IMR-90 (cell line): ENCODE measurements at regions not wholly inside any gene's neighbourhood (a gene's known extent, or its start where the extent isn't known, plus 50 kb on each side); places are given as distances from the start of the nearest gene placed in this dataset.
A peak's percentile ranks its signal among the peaks of the same experiment; 100 is the strongest.

Source experiments
- ATAC-seq: fragments of 200-7000 bp; cut with Tn5 transposase; 2 replicates; pipeline ENCODE4 v1.9.1; 2020; ENCODE audit warnings: low read depth, mild to moderate bottlenecking, moderate library complexity
- BruUV-seq: library from RNA; stranded (reverse); fragments of 400-500 nt; replicated peaks from 2 replicates; lab custom pipeline; 2021; lab: Mats Ljungman, UMichigan
- CTCF ChIA-PET: fragments of 300-600 bp; formaldehyde crosslinking; extraction: SDS; loops from one replicate; lab custom pipeline; 2021; ENCODE audit warnings: antibody characterized with exemption; lab: Yijun Ruan, JAX
- POLR2A ChIA-PET: fragments of 300-600 bp; sonication (Branson Sonifier 250); formaldehyde crosslinking; loops from one replicate; lab custom pipeline; 2022; ENCODE audit warnings: antibody characterized with exemption; ENCODE audit not compliant: unreplicated experiment; lab: Charles Lee
- DNase-seq: peaks from one replicate; pipeline ENCODE4 v3.0.0; 2013
- H2AFZ ChIP-seq: replicated peaks from 2 replicates; pipeline ENCODE3; 2013; ENCODE audit warnings: low read length, mild to moderate bottlenecking; ENCODE audit not compliant: poor library complexity
- H2AK5ac ChIP-seq: 2 replicates; pipeline ENCODE4 v1.6.1; 2013; ENCODE audit warnings: low read depth, low read length, inconsistent platforms
- H2AK9ac ChIP-seq: replicated peaks from 2 replicates; pipeline ENCODE3; 2013; ENCODE audit warnings: mild to moderate bottlenecking, low read depth, low read length, moderate library complexity; ENCODE audit not compliant: poor library complexity
- H2BK120ac ChIP-seq: 2 replicates; pipeline ENCODE4 v1.6.1; 2013; ENCODE audit warnings: low read depth, low read length, inconsistent platforms
- H2BK15ac ChIP-seq: 3 replicates; pipeline ENCODE4 v1.6.1; 2013; ENCODE audit warnings: low read depth, low read length, inconsistent platforms
- H2BK20ac ChIP-seq: 2 replicates; pipeline ENCODE4 v1.6.1; 2013; ENCODE audit warnings: low read depth, mild to moderate bottlenecking, inconsistent platforms, low read length, moderate library complexity
- H2BK5ac ChIP-seq: 2 replicates; pipeline ENCODE4 v1.6.1; 2013; ENCODE audit warnings: mild to moderate bottlenecking, low read depth, low read length, inconsistent platforms; ENCODE audit not compliant: poor library complexity, severe bottlenecking
- H3K14ac ChIP-seq: replicated peaks from 2 replicates; pipeline ENCODE4 v1.6.1; 2013; ENCODE audit warnings: low read depth, low read length, inconsistent platforms
- H3K18ac ChIP-seq: 2 replicates; pipeline ENCODE4 v1.6.1; 2013; ENCODE audit warnings: low read depth, low read length, control low read depth
- H3K23ac ChIP-seq: 2 replicates; pipeline ENCODE4 v1.6.1; 2013; ENCODE audit warnings: low read depth, low read length, inconsistent platforms
- H3K27ac ChIP-seq: 2 replicates; pipeline ENCODE4 v1.5.1; 2013; ENCODE audit warnings: mild to moderate bottlenecking, control low read depth, low read length; ENCODE audit not compliant: insufficient read depth
- H3K27me3 ChIP-seq: 2 replicates; pipeline ENCODE4 v1.6.1; 2013; ENCODE audit warnings: low read length; ENCODE audit not compliant: control insufficient read depth, insufficient read depth
- H3K36me3 ChIP-seq: 2 replicates; pipeline ENCODE4 v1.6.1; 2013; ENCODE audit warnings: low read length, mixed read lengths; ENCODE audit not compliant: control insufficient read depth, insufficient read depth
- H3K4ac ChIP-seq: 2 replicates; pipeline ENCODE4 v1.6.1; 2013; ENCODE audit warnings: low read depth, low read length, inconsistent platforms
- H3K4me1 ChIP-seq: 2 replicates; pipeline ENCODE4 v1.6.1; 2013; ENCODE audit warnings: low read length, mixed read lengths; ENCODE audit not compliant: control insufficient read depth, insufficient read depth
- H3K4me2 ChIP-seq: 2 replicates; pipeline ENCODE4 v1.6.1; 2013; ENCODE audit warnings: low read depth, mild to moderate bottlenecking, control low read depth, low read length, moderate library complexity
- H3K4me3 ChIP-seq: 2 replicates; pipeline ENCODE4 v1.5.1; 2013; ENCODE audit warnings: low read depth, mild to moderate bottlenecking, control low read depth, low read length, moderate library complexity; ENCODE audit not compliant: insufficient read depth
- H3K56ac ChIP-seq: 2 replicates; pipeline ENCODE4 v1.6.1; 2013; ENCODE audit warnings: low read length, inconsistent platforms; ENCODE audit not compliant: insufficient read depth; ENCODE audit errors: extremely low read depth
- H3K79me1 ChIP-seq, 2 experiments: 2 replicates each; pipeline ENCODE4 v1.6.1; 2013; ENCODE audit warnings: low read length in 2 of 2, inconsistent platforms in 1 of 2, low read depth in 1 of 2
- H3K9ac ChIP-seq: 2 replicates; pipeline ENCODE4 v1.6.1; 2013; ENCODE audit warnings: low read depth, low read length, control low read depth
- H3K9me1 ChIP-seq: 2 replicates; pipeline ENCODE4 v1.6.1; 2013; ENCODE audit warnings: low read length, inconsistent platforms; ENCODE audit not compliant: insufficient read depth
- H3K9me3 ChIP-seq: 2 replicates; pipeline ENCODE4 v1.6.1; 2013; ENCODE audit warnings: low read length; ENCODE audit not compliant: control insufficient read depth, insufficient read depth
- H4K20me1 ChIP-seq: 2 replicates; pipeline ENCODE4 v1.6.1; 2013; ENCODE audit warnings: low read length, inconsistent platforms; ENCODE audit not compliant: insufficient read depth
- H4K5ac ChIP-seq: 2 replicates; pipeline ENCODE4 v1.6.1; 2013; ENCODE audit warnings: mild to moderate bottlenecking, low read depth, low read length, control low read depth
- H4K8ac ChIP-seq, 2 experiments: 2 replicates each; pipeline ENCODE4 v1.6.1; 2013; ENCODE audit warnings: low read depth in 2 of 2, low read length in 2 of 2, control low read depth in 1 of 2, inconsistent platforms in 1 of 2
- H4K91ac ChIP-seq: 2 replicates; pipeline ENCODE4 v1.6.1; 2013; ENCODE audit warnings: low read depth, low read length, inconsistent platforms; ENCODE audit not compliant: insufficient read depth
- BHLHE40 ChIP-seq: fragments of 150-350 bp; IDR thresholded peaks from 2 replicates; pipeline ENCODE4 v1.6.1; 2016; ENCODE audit warnings: mild to moderate bottlenecking, low read depth, low read length
- CEBPB ChIP-seq: IDR thresholded peaks from 2 replicates; pipeline ENCODE4 v1.6.1; 2012; ENCODE audit warnings: low read depth, low read length, improper control_type of control experiment
- CTCF ChIP-seq: conservative IDR thresholded peaks from 2 replicates; pipeline ENCODE4 v1.5.1; 2012; ENCODE audit warnings: mild to moderate bottlenecking, low read depth, low read length, improper control_type of control experiment
- MAFK ChIP-seq: IDR thresholded peaks from 2 replicates; pipeline ENCODE4 v1.6.1; 2012; ENCODE audit warnings: low read depth, low read length, improper control_type of control experiment
- NFE2L2 ChIP-seq: fragments of 150-350 bp; IDR thresholded peaks from 2 replicates; pipeline ENCODE4 v1.6.1; 2016; ENCODE audit warnings: low read depth, mild to moderate bottlenecking, low read length
- RCOR1 ChIP-seq: IDR thresholded peaks from 2 replicates; pipeline ENCODE4 v1.6.1; 2012; ENCODE audit warnings: mild to moderate bottlenecking, low read length, improper control_type of control experiment; ENCODE audit not compliant: insufficient replicate concordance
- RFX5 ChIP-seq: IDR thresholded peaks from 2 replicates; pipeline ENCODE4 v1.8.0; 2012; ENCODE audit warnings: low read depth, mild to moderate bottlenecking, low read length, moderate library complexity
- SMC3 ChIP-seq: fragments of 150-350 bp; IDR thresholded peaks from 2 replicates; pipeline ENCODE4 v1.6.1; 2016; ENCODE audit warnings: low read depth, mild to moderate bottlenecking, antibody characterized with exemption, low read length, moderate library complexity
- USF2 ChIP-seq: fragments of 150-350 bp; IDR thresholded peaks from 2 replicates; pipeline ENCODE4 v1.6.1; 2017; ENCODE audit warnings: mild to moderate bottlenecking, antibody characterized with exemption, low read length, low read depth
- WGBS, 2 experiments: methylation state at CpG; one replicate each; pipeline versions ENCODE4 v1.1.5 to v1.1.7; 2013; ENCODE audit warnings: missing lambda C conversion rate in 2 of 2; ENCODE audit not compliant: insufficient read length in 1 of 2; ENCODE audit errors: extremely low coverage in 2 of 2; 5-methylcytosine and 5-hydroxymethylcytosine counted together
- dilution Hi-C: fragments of 300-500 bp; cut with HindIII; formaldehyde crosslinking; loops from one replicate; pipeline ENCODE4 v1.14.3; 2018; ENCODE audit warnings: low sequenced_read_pairs; ENCODE audit not compliant: unreplicated experiment
- in situ Hi-C: fragments of 300-500 bp; cut with MboI; formaldehyde crosslinking; loops from 3 replicates; pipeline ENCODE4 v1.14.3; 2019; ENCODE audit warnings: low sequenced_read_pairs, inconsistent platforms, mixed read lengths
- intact Hi-C: fragments of 100-400 bp; cut with micrococcal nuclease; formaldehyde crosslinking; loops from 2 replicates; pipeline ENCODE4 v1.10.0; 2022

- peak overlapping the region; percentile 79 for H4K91ac ChIP-seq
- H3K14ac ChIP-seq, result peak overlapping the region; percentile 92
- WGBS, 2 experiments, result 80% methylated on average over 2 of the region's 3 CpGs; no CpG with 5 or more reads in 1 of the 2 experiments
- H3K23ac ChIP-seq, result peak overlapping the region; percentile 59; the same call in 1 of the 2 replicates
- peak overlapping the region; percentile 73 for H2AFZ ChIP-seq
- peak; percentile 53 for ATAC-seq
- peak overlapping the region; percentile 88 for H2BK120ac ChIP-seq
- H3K9ac ChIP-seq, result no peak overlapping the region
- TF ChIP-seq BHLHE40 (no peak), USF2 (no peak), NFE2L2 (peak; percentile 54; the same call in 1 of the 2 replicates), SMC3 (no peak), CEBPB (no peak), MAFK (peak; percentile 45; the same call in 1 of the 2 replicates), RCOR1 (no peak), RFX5 (no peak), CTCF (no peak)
- H3K56ac ChIP-seq, result no peak overlapping the region
- H3K9me3 ChIP-seq, result no peaks in the 10 kb centered on the region
- H3K4me3 ChIP-seq, result no peak overlapping the region
- no peak overlapping the region for H3K4me2 ChIP-seq
- H3K79me1 ChIP-seq, result no peaks in the 10 kb centered on the region
- intact Hi-C loops (no loop called here), dilution Hi-C loops (no loop called here), in situ Hi-C loops (no loop called here)
- peak overlapping the region; percentile 83; the same call in 1 of the 2 replicates for H2BK20ac ChIP-seq
- H3K27me3 ChIP-seq, result no peaks in the 10 kb centered on the region
- peak overlapping the region; percentile 54 for H3K18ac ChIP-seq
- peak overlapping the region; percentile 56 for H2BK5ac ChIP-seq
- H3K36me3 ChIP-seq, result no peaks in the 10 kb centered on the region
- H4K8ac ChIP-seq, result peak overlapping the region in 1 of 2 experiments; percentile 87; a peak in 2 of 4 replicates
- no peaks in the 10 kb centered on the region for H4K20me1 ChIP-seq
- peak overlapping the region; percentile 23 for H2AK9ac ChIP-seq
- peak overlapping the region; percentile 74; the same call in 1 of the 3 replicates for H2BK15ac ChIP-seq
- H3K4ac ChIP-seq, result peak overlapping the region; percentile 91
- H2AK5ac ChIP-seq, result no peak overlapping the region
- H3K9me1 ChIP-seq, result no peaks in the 10 kb centered on the region
- DNase-seq, result peak; percentile 41
- BruUV-seq, result no TSS peak
- peaks cover 3% of the 10 kb centered on the region for H3K4me1 ChIP-seq
- peak overlapping the region; percentile 59 for H4K5ac ChIP-seq
- ChIA-PET CTCF (no interaction called here), POLR2A (no interaction called here)
- no peak overlapping the region for H3K27ac ChIP-seq
Observed at GRCh38 chr17:69743091-69743490, 328.6 kb downstream of the MAP2K6 start.
